AG08396 (cell line): ENCODE measurements at regions not wholly inside any gene's neighbourhood (a gene's known extent, or its start where the extent isn't known, plus 50 kb on each side); places are given as distances from the start of the nearest gene placed in this dataset.

Experiments used
- DNase-seq: peaks from one replicate; pipeline ENCODE4 v3.0.0; 2012; ENCODE audit warnings: low spot score, mixed read lengths

- no peak for DNase-seq
Measured at GRCh38 chr3:168888781-168889180, 774.7 kb downstream of the MECOM start.

GRCh38 chr3:168885028-168885427, 778.5 kb downstream of the MECOM start:
- peak; percentile 4 for DNase-seq

- DNase-seq = peak; percentile 32
Measured at GRCh38 chr3:168884353-168884903, 779.1 kb downstream of the MECOM start.

GRCh38 chr3:168883145-168883544, 780.4 kb downstream of the MECOM start:
- no peak for DNase-seq

GRCh38 chr3:168881804-168882203, 781.7 kb downstream of the MECOM start:
- no peak for DNase-seq

GRCh38 chr3:168878655-168879054, 782.9 kb upstream of the GOLIM4 start:
- DNase-seq = no peak

- DNase-seq = no peak
Measured at GRCh38 chr3:168877899-168878298, 782.2 kb upstream of the GOLIM4 start.

- DNase-seq = no peak
Measured at GRCh38 chr3:168876346-168877035, 780.8 kb upstream of the GOLIM4 start.

GRCh38 chr3:168872826-168873225, 777.1 kb upstream of the GOLIM4 start:
- no peak for DNase-seq

- DNase-seq = no peak
Measured at GRCh38 chr3:168870892-168871291, 775.2 kb upstream of the GOLIM4 start.

GRCh38 chr3:168865022-168865551, 769.4 kb upstream of the GOLIM4 start:
- peak; percentile 8 for DNase-seq

GRCh38 chr3:168864107-168865021, 768.6 kb upstream of the GOLIM4 start:
- DNase-seq = no peak

GRCh38 chr3:168863561-168863960, 767.8 kb upstream of the GOLIM4 start:
- DNase-seq = no peak

GRCh38 chr3:168862466-168862865, 766.7 kb upstream of the GOLIM4 start:
- no peak for DNase-seq

GRCh38 chr3:168860592-168860991, 764.9 kb upstream of the GOLIM4 start:
- no peak for DNase-seq

- DNase-seq = no peak
Measured at GRCh38 chr3:168860028-168860427, 764.3 kb upstream of the GOLIM4 start.

GRCh38 chr3:168859574-168859973, 763.9 kb upstream of the GOLIM4 start:
- DNase-seq = no peak

- no peak for DNase-seq
Measured at GRCh38 chr3:168859143-168859542, 763.4 kb upstream of the GOLIM4 start.

GRCh38 chr3:168858327-168858726, 762.6 kb upstream of the GOLIM4 start:
- no peak for DNase-seq

GRCh38 chr3:168850109-168850508, 754.4 kb upstream of the GOLIM4 start:
- DNase-seq = no peak

- peak; percentile 25 for DNase-seq
Measured at GRCh38 chr3:168847291-168847883, 751.7 kb upstream of the GOLIM4 start.

- no peak for DNase-seq
Measured at GRCh38 chr3:168844894-168845482, 749.3 kb upstream of the GOLIM4 start.
